CD14-positive monocyte (primary cell): ENCODE measurements at regions not wholly inside any gene's neighbourhood (a gene's known extent, or its start where the extent isn't known, plus 50 kb on each side); places are given as distances from the start of the nearest gene placed in this dataset.
"Not testable (repeated sequence)": the region's sequence is repeated elsewhere in the genome, so short reads cannot be mapped to it uniquely, and the experiment has no call there.

Source experiments
- DNase-seq, 3 donors: peaks; one replicate each; pipeline ENCODE4 v3.0.0-alpha.2; 2011 to 2022
- H2AFZ ChIP-seq: 2 replicates; pipeline ENCODE4 v1.6.0; 2012; ENCODE audit warnings: mild to moderate bottlenecking, low read depth, low read length, inconsistent platforms; ENCODE audit not compliant: insufficient read depth, poor library complexity, severe bottlenecking
- H3K27ac ChIP-seq, 2 donors: 1 replicate in 1 of 2; 2 replicates in 1 of 2; pipeline ENCODE4 v1.5.1; 2012 to 2013; ENCODE audit warnings: low read length in 2 of 2, control low read depth in 1 of 2, inconsistent platforms in 1 of 2, low read depth in 1 of 2, mild to moderate bottlenecking in 1 of 2
- H3K27me3 ChIP-seq, 2 donors: one replicate each; pipeline versions ENCODE4 v1.6.0 to v1.6.1; 2011 to 2013; ENCODE audit warnings: low read length in 2 of 2; ENCODE audit not compliant: control insufficient read depth in 2 of 2, insufficient read depth in 2 of 2
- H3K36me3 ChIP-seq, 2 donors: replicated peaks in 1 of 2; 1 replicate in 1 of 2; 2 replicates in 1 of 2; pipeline versions ENCODE4 v1.5.1 to v1.6.1; 2012 to 2013; ENCODE audit warnings: low read length in 2 of 2, control low read depth in 1 of 2, inconsistent platforms in 1 of 2, mild to moderate bottlenecking in 1 of 2; ENCODE audit not compliant: insufficient read depth in 2 of 2, control insufficient read depth in 1 of 2
- H3K4me1 ChIP-seq, 2 donors: 1 replicate in 1 of 2; 2 replicates in 1 of 2; pipeline versions ENCODE4 v1.5.1 to v1.6.1; 2012 to 2013; ENCODE audit warnings: low read length in 2 of 2, control low read depth in 1 of 2, inconsistent platforms in 1 of 2, mild to moderate bottlenecking in 1 of 2, moderate library complexity in 1 of 2; ENCODE audit not compliant: insufficient read depth in 2 of 2, control insufficient read depth in 1 of 2
- H3K4me2 ChIP-seq: replicated peaks from 2 replicates; pipeline ENCODE3; 2012; ENCODE audit warnings: low read length, moderate library complexity, mild to moderate bottlenecking; ENCODE audit not compliant: poor library complexity, severe bottlenecking; ENCODE audit errors: extremely low read depth
- H3K4me3 ChIP-seq, 3 experiments: fragments of 200-600 bp in 1 of 3; sonication (generic) in 1 of 3; replicated peaks in 1 of 3; 1 replicate in 2 of 3; 2 replicates in 1 of 3; pipeline ENCODE4 v1.5.1; 2011 to 2013; ENCODE audit warnings: low read length in 3 of 3, mild to moderate bottlenecking in 3 of 3, control low read depth in 2 of 3, low read depth in 2 of 3, inconsistent platforms in 1 of 3, moderate library complexity in 1 of 3
- H3K79me2 ChIP-seq: 2 replicates; pipeline ENCODE4 v1.6.0; 2012; ENCODE audit warnings: mild to moderate bottlenecking, control low read depth, inconsistent platforms, low read length, moderate library complexity; ENCODE audit not compliant: insufficient read depth
- H3K9ac ChIP-seq: 2 replicates; pipeline ENCODE4 v1.6.0; 2017; ENCODE audit warnings: low read length, mild to moderate bottlenecking; ENCODE audit not compliant: insufficient read depth, poor library complexity, severe bottlenecking
- H3K9me3 ChIP-seq, 2 donors: replicated peaks in 1 of 2; 1 replicate in 1 of 2; 2 replicates in 1 of 2; pipeline versions ENCODE4 v1.5.1 to v1.6.1; 2012 to 2013; ENCODE audit warnings: low read length in 2 of 2, control low read depth in 1 of 2; ENCODE audit not compliant: control insufficient read depth in 1 of 2, insufficient read depth in 1 of 2
- H4K20me1 ChIP-seq: 2 replicates; pipeline ENCODE4 v1.6.0; 2012; ENCODE audit warnings: mild to moderate bottlenecking, low read length, control low read depth, moderate library complexity; ENCODE audit not compliant: insufficient read depth
- H3K27ac Mint-ChIP-seq, 7 donors: one replicate each; pipeline ENCODE4 v1.8.0; 2020; ENCODE audit warnings: mild to moderate bottlenecking in 7 of 7, mixed read lengths in 7 of 7, moderate library complexity in 6 of 7, inconsistent platforms in 2 of 7
- H3K27me3 Mint-ChIP-seq, 3 donors: one replicate each; pipeline ENCODE4 v1.8.0; 2021 to 2022; ENCODE audit warnings: low read depth in 3 of 3, mild to moderate bottlenecking in 3 of 3, mixed read lengths in 3 of 3, moderate library complexity in 3 of 3, inconsistent platforms in 1 of 3
- H3K36me3 Mint-ChIP-seq, 2 donors: one replicate each; pipeline ENCODE4 v1.8.0; 2020; ENCODE audit warnings: mixed read lengths in 2 of 2, inconsistent platforms in 1 of 2, mild to moderate bottlenecking in 1 of 2
- H3K4me1 Mint-ChIP-seq: one replicate; pipeline ENCODE4 v1.8.0; 2020; ENCODE audit warnings: mild to moderate bottlenecking, mixed read lengths
- H3K4me3 Mint-ChIP-seq, 2 donors: one replicate each; pipeline ENCODE4 v1.8.0; 2020; ENCODE audit warnings: mild to moderate bottlenecking in 2 of 2, mixed read lengths in 2 of 2, moderate library complexity in 1 of 2
- H3K9me3 Mint-ChIP-seq, 7 donors: one replicate each; pipeline ENCODE4 v1.8.0; 2020 to 2022; ENCODE audit warnings: mixed read lengths in 7 of 7, mild to moderate bottlenecking in 6 of 7, moderate library complexity in 6 of 7, inconsistent platforms in 2 of 7
- CTCF ChIP-seq: fragments of 200-600 bp; IDR thresholded peaks from one replicate; pipeline ENCODE4 v1.8.0; 2022; ENCODE audit warnings: antibody characterized with exemption, mild to moderate bottlenecking
- WGBS: methylation state at CpG from one replicate; pipeline ENCODE4 v1.1.5; 2013; ENCODE audit warnings: missing lambda C conversion rate; ENCODE audit not compliant: insufficient coverage; 5-methylcytosine and 5-hydroxymethylcytosine counted together
- intact Hi-C, 2 donors: fragments of 100-400 bp; cut with micrococcal nuclease; formaldehyde crosslinking; loops; one replicate each; pipeline versions ENCODE4 v1.15.0 to v1.15.1; 2023

GRCh38 chr20:55415567-55416142 is 589.7 kb downstream of the CBLN4 start:
- WGBS = no CpG with 5 or more reads among the region's 7 CpGs
- H3K4me2 ChIP-seq = no peak overlapping the region
- H3K4me3 ChIP-seq = no peak overlapping the region
- peaks cover 0 to 2% (median 0%) of the 10 kb centered on the region in 7 donors for H3K9me3 Mint-ChIP-seq
- no peaks in the 10 kb centered on the region for H3K27me3 ChIP-seq
- no peaks in the 10 kb centered on the region for H3K79me2 ChIP-seq
- no peaks in the 10 kb centered on the region for H3K36me3 Mint-ChIP-seq
- H3K27ac ChIP-seq = no peak overlapping the region
- H2AFZ ChIP-seq = no peak overlapping the region
- H3K27me3 Mint-ChIP-seq = no peaks in the 10 kb centered on the region
- intact Hi-C loops = no loop called here
- no peak for TF ChIP-seq CTCF
- DNase-seq = no peak
- no peak overlapping the region for H3K4me3 Mint-ChIP-seq
- no peaks in the 10 kb centered on the region for H3K9me3 ChIP-seq
- H3K27ac Mint-ChIP-seq = no peak overlapping the region
- no peaks in the 10 kb centered on the region for H3K4me1 Mint-ChIP-seq
- no peaks in the 10 kb centered on the region for H4K20me1 ChIP-seq
- no peaks in the 10 kb centered on the region for H3K36me3 ChIP-seq
- no peaks in the 10 kb centered on the region for H3K4me1 ChIP-seq
- H3K9ac ChIP-seq = no peak overlapping the region

GRCh38 chr20:55412508-55412907 is 592.8 kb downstream of the CBLN4 start:
- peaks cover 9 to 14% of the 10 kb centered on the region in 2 donors for H3K9me3 ChIP-seq
- H3K27ac Mint-ChIP-seq, H4K20me1 ChIP-seq, DNase-seq, H3K27me3 ChIP-seq, H3K4me3 Mint-ChIP-seq, H2AFZ ChIP-seq, H3K4me1 ChIP-seq, H3K9me3 Mint-ChIP-seq, H3K36me3 Mint-ChIP-seq, H3K4me2 ChIP-seq, H3K79me2 ChIP-seq, H3K27ac ChIP-seq, H3K4me1 Mint-ChIP-seq, H3K9ac ChIP-seq, intact Hi-C loops, H3K36me3 ChIP-seq, H3K4me3 ChIP-seq, H3K27me3 Mint-ChIP-seq: not testable (repeated sequence)
- no CpG with 5 or more reads among the region's 1 CpG for WGBS
